Right cardiac atrium (tissue), 5 donors: ENCODE measurements at regions not wholly inside any gene's neighbourhood (a gene's known extent, or its start where the extent isn't known, plus 50 kb on each side); places are given as distances from the start of the nearest gene placed in this dataset.

ENCODE experiments used
- ATAC-seq, 2 donors: fragments of 200-7000 bp; cut with Tn5 transposase; one replicate each; pipeline versions ENCODE4 v1.8.0 to v1.9.1; 2020; ENCODE audit warnings: moderate library complexity in 2 of 2, mild to moderate bottlenecking in 1 of 2
- DNase-seq, 3 donors: peaks; one replicate each; pipeline ENCODE4 v3.0.0-alpha.2; 2020
- H3K27ac ChIP-seq: one replicate; pipeline ENCODE4 v1.5.1; 2013; ENCODE audit warnings: mild to moderate bottlenecking, low read length, control low read depth, moderate library complexity
- H3K27me3 ChIP-seq: one replicate; pipeline ENCODE4 v1.6.1; 2013; ENCODE audit not compliant: control insufficient read depth, insufficient read depth
- H3K4me1 ChIP-seq: one replicate; pipeline ENCODE4 v1.6.1; 2013; ENCODE audit warnings: low read length; ENCODE audit not compliant: control insufficient read depth, insufficient read depth
- H3K4me3 ChIP-seq: one replicate; pipeline ENCODE4 v1.5.1; 2013; ENCODE audit warnings: low read length, control low read depth
- H3K9me3 ChIP-seq: one replicate; pipeline ENCODE4 v1.6.1; 2013; ENCODE audit warnings: low read length; ENCODE audit not compliant: control insufficient read depth
- WGBS: extraction: QIAGEN DNeasy Blood & Tissue Kit; methylation state at CpG from one replicate; pipeline ENCODE4 v1.1.7; 2013; 5-methylcytosine and 5-hydroxymethylcytosine counted together
- intact Hi-C, 4 donors: fragments of 100-400 bp; cut with DNase I; formaldehyde crosslinking; loops; one replicate each; pipeline versions ENCODE4 v1.11.0 to v1.14.0; 2022 to 2023
- donor health status: healthy with polysubstance abuse.
- donor health status: DM: no; HTN: yes; CAD: no.
- donor health status: DM: no; HTN: no; CAD: no.
- donor health status: DM: no; HTN: yes; CAD: no; lungs with severe emphysema.
- donor health status: DM: yes; HTN: yes; CAD: no.

DNA sequence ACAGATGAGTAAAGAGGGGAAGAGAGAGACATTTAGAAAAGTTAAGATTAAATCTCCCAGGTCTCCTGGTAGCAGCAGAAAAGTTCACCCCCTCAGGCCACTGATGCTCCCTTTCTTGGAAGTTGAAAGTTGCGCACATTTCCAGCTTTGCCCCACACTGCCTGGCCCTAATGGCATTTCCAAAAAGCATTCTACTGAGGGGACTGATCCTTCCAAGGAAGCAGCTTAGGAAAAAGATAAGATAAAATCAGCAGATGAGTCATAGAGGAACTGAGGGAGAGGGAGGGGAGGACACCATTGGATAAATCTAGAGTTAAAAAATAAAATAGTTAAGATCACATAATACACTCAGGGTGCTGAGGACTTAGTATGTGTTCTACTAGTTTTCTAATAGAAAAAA, 67.6 kb upstream of the SLC12A2 start:
- Histone ChIP-seq H3K27ac (no peak overlapping the region), H3K27me3 (no peaks in the 10 kb centered on the region), H3K4me1 (peaks cover 4% of the 10 kb centered on the region), H3K4me3 (no peak overlapping the region), H3K9me3 (no peaks in the 10 kb centered on the region)
- ATAC-seq (peak in 1 of 2 donors; percentile 35), DNase-seq (no peak)
- intact Hi-C loops: no loop called here
- whole genome bisulfite sequencing: 96% methylated on average over 1 of the region's 1 CpG

DNA sequence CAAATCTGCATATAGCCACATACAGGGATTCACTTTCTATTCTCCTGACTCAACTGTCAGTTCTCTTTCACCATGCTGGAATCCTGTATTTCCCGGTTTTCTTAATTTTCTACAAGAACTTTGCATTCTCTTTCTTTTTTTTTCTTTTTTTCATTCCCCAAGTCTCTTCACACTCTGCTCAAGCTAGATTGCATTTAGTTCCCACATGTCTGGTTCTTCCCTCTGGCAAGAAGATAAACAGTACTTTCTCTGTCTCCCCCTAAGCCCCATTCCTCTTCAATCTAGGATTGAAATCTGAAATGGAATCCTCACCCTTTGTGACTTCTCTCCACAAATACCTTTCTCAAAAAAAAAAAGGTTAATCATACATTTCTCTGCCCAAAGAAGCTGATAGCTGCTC, 64.2 kb upstream of the SLC12A2 start:
- H3K27ac ChIP-seq: no peak overlapping the region
- DNase-seq (no peak), ATAC-seq (no peak)
- H3K9me3 ChIP-seq: no peaks in the 10 kb centered on the region
- peaks cover 4% of the 10 kb centered on the region for H3K4me1 ChIP-seq
- no peaks in the 10 kb centered on the region for H3K27me3 ChIP-seq
- intact Hi-C loops: no loop called here
- WGBS: 89% methylated on average over 1 of the region's 1 CpG
- no peak overlapping the region for H3K4me3 ChIP-seq

DNA sequence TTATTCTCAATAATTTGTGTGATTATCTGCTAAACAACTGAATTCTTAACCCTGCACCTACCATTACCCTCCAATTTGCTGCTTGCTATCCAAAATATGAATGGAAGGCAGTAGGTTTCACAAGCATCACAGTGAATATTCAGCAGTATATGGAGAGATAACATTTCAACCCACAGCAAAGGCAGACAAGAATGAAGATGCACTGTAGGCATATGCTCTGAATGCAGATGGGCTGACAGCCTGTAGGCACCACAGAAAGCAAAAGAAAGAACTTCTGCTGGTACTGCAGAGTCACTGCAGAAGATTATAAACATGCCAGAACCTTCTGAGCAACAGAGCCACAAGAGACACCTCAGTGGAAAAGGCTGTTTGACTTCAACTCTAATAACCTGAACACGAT, 63.6 kb upstream of the SLC12A2 start:
- WGBS: 95% methylated on average over 1 of the region's 1 CpG
- Histone ChIP-seq H3K9me3 (no peaks in the 10 kb centered on the region), H3K27ac (no peak overlapping the region), H3K4me1 (peaks cover 2% of the 10 kb centered on the region), H3K27me3 (no peaks in the 10 kb centered on the region), H3K4me3 (no peak overlapping the region)
- ATAC-seq: no peak
- intact Hi-C loops: no loop called here
- no peak for DNase-seq

DNA sequence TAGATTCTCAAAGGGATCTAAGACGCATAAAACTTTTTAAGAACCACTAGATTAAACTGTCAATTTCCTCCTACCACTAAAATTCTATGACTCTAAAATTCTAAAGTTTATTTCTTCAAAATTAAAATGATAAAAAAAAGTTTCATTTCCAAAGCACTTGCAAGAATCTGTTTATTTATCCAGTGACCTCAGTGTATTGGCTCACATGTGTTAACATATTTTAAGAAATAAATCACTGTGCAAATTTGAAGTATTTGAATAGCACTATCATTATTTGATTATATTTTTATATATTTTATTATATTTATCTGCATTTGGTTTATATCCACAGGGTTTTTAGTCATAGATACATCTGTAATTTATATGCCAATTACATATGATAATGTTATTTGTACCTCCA, 62.2 kb upstream of the SLC12A2 start:
- no peak for DNase-seq
- intact Hi-C loops: no loop called here
- H3K9me3 ChIP-seq: no peaks in the 10 kb centered on the region
- H3K27me3 ChIP-seq: no peaks in the 10 kb centered on the region
- WGBS: 81% methylated on average over 1 of the region's 1 CpG
- ATAC-seq: no peak
- no peaks in the 10 kb centered on the region for H3K4me1 ChIP-seq
- H3K4me3 ChIP-seq: no peak overlapping the region
- H3K27ac ChIP-seq: no peak overlapping the region
